Duodenal mucosa (tissue), 2 donors: ENCODE measurements at regions not wholly inside any gene's neighbourhood (a gene's known extent, or its start where the extent isn't known, plus 50 kb on each side); places are given as distances from the start of the nearest gene placed in this dataset.
"Not testable (repeated sequence)": the region's sequence is repeated elsewhere in the genome, so short reads cannot be mapped to it uniquely, and the experiment has no call there.

Source experiments
- H3K27ac ChIP-seq: one replicate; pipeline ENCODE4 v1.7.0; 2013; ENCODE audit warnings: low read depth, low read length
- H3K27me3 ChIP-seq, 2 donors: one replicate each; pipeline ENCODE4 v1.7.0; 2013; ENCODE audit warnings: low read length in 2 of 2, control low read depth in 1 of 2; ENCODE audit not compliant: insufficient read depth in 2 of 2, control insufficient read depth in 1 of 2
- H3K36me3 ChIP-seq, 2 donors: one replicate each; pipeline ENCODE4 v1.7.0; 2013; ENCODE audit warnings: low read length in 2 of 2, control low read depth in 1 of 2; ENCODE audit not compliant: insufficient read depth in 2 of 2, control insufficient read depth in 1 of 2
- H3K4me1 ChIP-seq, 2 donors: one replicate each; pipeline ENCODE4 v1.7.0; 2013; ENCODE audit warnings: low read length in 2 of 2, control low read depth in 1 of 2; ENCODE audit not compliant: insufficient read depth in 2 of 2, control insufficient read depth in 1 of 2
- H3K4me3 ChIP-seq, 2 donors: one replicate each; pipeline ENCODE4 v1.7.0; 2013; ENCODE audit warnings: low read length in 2 of 2, low read depth in 1 of 2
- H3K9ac ChIP-seq, 2 donors: one replicate each; pipeline ENCODE4 v1.7.0; 2013; ENCODE audit warnings: low read length in 2 of 2, low read depth in 1 of 2
- H3K9me3 ChIP-seq, 2 donors: one replicate each; pipeline ENCODE4 v1.7.0; 2013; ENCODE audit warnings: low read length in 2 of 2, control low read depth in 1 of 2; ENCODE audit not compliant: control insufficient read depth in 1 of 2

DNA sequence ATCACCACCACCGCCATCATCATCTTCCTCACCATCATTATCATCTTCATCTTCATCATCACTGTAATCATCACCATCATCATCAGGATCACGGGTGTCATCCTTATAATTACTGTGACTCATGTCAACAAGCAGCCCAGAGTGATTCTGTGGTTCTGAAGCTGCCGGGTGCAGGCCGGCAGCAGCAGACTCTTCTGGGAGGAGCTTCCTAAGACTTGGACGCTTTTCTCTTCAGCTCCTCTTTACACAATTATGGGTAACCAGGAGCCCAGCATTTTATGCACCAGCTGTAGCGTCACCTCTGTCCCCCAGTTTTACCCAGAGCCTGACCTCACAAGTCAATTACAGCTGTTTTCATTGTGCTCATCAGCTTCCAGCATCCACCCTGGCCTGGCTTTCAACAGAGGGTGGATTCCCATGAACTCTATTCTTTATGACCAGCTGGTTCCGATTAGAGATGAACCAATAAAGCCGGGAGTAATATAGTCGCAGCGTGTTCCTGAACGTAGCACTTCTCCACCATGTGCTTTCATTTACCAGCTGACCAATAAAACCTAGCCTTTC lies 275.8 kb downstream of the FOXL1 start:
- no peak overlapping the region for H3K27ac ChIP-seq
- H3K4me1 ChIP-seq = no peaks in the 10 kb centered on the region
- H3K4me3 ChIP-seq = no peak overlapping the region
- no peaks in the 10 kb centered on the region for H3K36me3 ChIP-seq
- no peaks in the 10 kb centered on the region for H3K27me3 ChIP-seq
- no peak overlapping the region for H3K9ac ChIP-seq
- no peaks in the 10 kb centered on the region for H3K9me3 ChIP-seq

DNA sequence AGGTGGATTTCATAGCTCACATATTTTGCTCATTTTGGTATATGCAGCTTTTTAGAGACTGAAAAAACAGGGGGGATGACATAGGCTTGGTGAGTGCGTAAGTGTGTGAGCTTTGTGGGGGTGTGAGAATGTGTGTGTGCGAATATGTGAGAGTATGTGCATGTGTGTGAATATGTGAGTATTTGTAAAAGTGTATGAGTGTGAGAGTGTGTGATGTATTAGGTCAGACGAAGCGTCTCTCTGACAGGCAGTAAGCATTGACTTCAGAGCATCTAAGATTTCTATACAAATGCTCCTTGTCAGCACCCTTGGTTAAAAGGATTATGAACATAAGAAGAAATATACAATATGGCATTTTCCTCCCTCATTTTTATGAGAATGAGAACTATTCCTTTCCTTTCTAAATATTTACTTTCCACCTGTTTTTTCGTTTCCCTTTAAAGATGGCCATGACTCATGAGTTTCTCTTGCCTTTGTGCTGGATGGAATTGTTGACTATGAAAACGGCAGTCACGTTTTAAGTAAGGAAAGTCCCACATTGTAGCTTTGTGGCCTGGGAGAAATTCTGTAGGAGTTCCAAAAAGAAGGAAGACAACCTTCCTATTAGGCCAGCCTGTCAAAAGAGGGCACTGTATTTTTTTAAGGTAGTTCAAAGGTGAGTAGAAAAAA lies 276.4 kb downstream of the FOXL1 start:
- Histone ChIP-seq H3K4me1 (no peaks in the 10 kb centered on the region), H3K27me3 (no peaks in the 10 kb centered on the region), H3K4me3 (no peak overlapping the region)

DNA sequence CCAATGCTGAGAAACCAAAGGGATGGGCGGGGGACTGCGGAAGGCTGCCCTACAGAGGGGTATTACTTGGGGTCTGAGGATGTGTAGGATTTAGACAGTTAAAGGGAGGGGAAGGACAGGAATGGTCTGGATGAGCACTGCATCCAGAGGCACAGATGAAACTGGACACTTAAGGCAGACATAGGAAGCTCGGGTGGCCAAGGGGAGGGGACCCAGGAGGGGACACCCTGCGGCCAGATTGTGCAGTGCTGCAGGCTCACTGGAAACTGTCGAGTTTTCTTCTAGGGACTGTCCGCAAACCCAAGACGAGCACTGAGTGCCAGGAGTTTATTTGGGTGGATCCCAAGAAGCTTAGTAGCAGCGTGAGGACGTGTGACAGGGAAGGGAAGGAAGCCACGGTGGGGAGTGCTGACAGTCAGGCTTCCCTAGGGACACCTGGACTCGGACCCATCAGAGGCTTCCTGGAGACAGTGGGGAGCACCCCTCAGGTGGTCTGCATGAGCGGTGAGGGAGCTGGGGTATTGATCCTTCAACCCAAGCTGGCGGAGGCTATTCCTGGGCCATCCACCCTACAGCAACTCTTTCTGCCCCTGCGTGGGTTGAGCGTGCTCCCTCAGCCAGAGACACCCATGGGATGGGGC lies 278.7 kb downstream of the FOXL1 start:
- H3K4me3 ChIP-seq = no peak overlapping the region
- no peaks in the 10 kb centered on the region for H3K36me3 ChIP-seq
- H3K4me1 ChIP-seq = no peaks in the 10 kb centered on the region
- no peak overlapping the region for H3K27ac ChIP-seq
- H3K9ac ChIP-seq = no peak overlapping the region
- H3K9me3 ChIP-seq = peaks cover 0 to 2% of the 10 kb centered on the region in 2 donors
- H3K27me3 ChIP-seq = no peaks in the 10 kb centered on the region

More for the DNA sequence above, 276.4 kb downstream of the FOXL1 start:
- Histone ChIP-seq H3K9me3 (no peaks in the 10 kb centered on the region), H3K9ac (no peak overlapping the region), H3K27ac (no peak overlapping the region), H3K36me3 (no peaks in the 10 kb centered on the region)

DNA sequence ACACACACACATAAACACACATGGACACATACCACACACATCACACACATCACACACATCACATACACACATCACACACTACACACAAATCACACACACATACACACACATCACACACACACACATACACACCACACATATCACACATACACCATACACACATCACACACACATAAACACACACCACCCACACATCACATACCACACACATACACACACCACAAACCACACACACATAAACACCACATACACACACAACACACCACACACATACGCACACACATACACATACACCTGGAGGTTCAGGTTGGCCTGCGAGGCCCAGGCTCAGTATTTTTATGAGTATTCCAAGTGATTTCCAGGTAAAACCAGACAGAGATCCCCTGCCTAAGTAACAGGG lies 279.5 kb downstream of the FOXL1 start:
- no peaks in the 10 kb centered on the region for H3K36me3 ChIP-seq
- H3K27me3 ChIP-seq = no peaks in the 10 kb centered on the region
- peaks cover 0 to 2% of the 10 kb centered on the region in 2 donors for H3K9me3 ChIP-seq
- H3K27ac ChIP-seq = no peak overlapping the region
- no peak overlapping the region for H3K9ac ChIP-seq
- no peak overlapping the region for H3K4me3 ChIP-seq
- H3K4me1 ChIP-seq = no peaks in the 10 kb centered on the region

DNA sequence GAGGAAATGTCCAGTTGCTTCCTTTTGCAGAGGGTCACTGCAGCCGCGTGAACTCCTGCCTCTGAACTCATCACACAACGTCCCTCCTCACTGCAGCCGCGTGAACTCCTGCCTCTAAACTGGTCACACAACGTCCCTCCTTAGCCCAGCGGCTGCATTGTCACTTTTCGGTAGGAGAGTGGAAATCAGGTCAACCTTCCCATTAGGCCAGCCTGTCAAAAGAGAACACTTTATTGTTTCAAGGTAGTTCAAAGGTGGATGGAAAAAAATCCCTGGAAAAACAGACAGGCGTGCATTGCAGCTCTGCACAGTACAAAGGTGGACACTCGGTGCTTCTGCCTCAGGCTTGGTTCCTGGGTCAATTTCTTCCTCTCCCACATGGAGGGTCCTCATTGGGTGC lies 280.2 kb downstream of the FOXL1 start:
- peaks cover 0 to 2% of the 10 kb centered on the region in 2 donors for H3K9me3 ChIP-seq
- no peaks in the 10 kb centered on the region for H3K27me3 ChIP-seq
- no peaks in the 10 kb centered on the region for H3K36me3 ChIP-seq
- H3K4me3 ChIP-seq = no peak overlapping the region
- H3K27ac ChIP-seq = no peak overlapping the region
- H3K4me1 ChIP-seq = no peaks in the 10 kb centered on the region
- no peak overlapping the region for H3K9ac ChIP-seq

DNA sequence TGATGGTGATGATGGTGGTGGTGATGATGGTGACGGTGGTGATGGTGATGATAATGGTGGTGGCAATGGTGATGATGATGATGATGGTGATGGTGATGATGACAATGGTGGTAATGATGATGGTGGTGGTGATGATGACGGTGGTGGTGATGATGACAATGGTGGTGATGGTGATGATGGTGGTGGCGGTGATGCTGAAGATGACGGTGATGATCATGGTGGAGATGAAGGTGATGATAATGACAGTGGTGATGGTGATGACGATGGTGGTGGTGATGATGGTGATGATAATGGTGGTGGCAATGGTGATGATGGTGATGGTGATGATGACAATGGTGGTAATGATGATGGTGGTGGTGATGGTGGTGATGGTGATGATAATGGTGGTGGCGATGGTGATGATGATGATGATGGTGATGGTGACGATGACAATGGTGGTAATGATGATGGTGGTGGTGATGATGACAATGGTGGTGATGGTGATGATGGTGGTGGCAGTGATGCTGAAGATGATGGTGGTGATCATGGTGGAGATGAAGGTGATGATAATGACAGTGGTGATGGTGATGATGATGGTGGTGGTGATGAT lies 283.0 kb downstream of the FOXL1 start:
- not testable (repeated sequence) for H3K9ac ChIP-seq, H3K27ac ChIP-seq, H3K4me3 ChIP-seq, H3K4me1 ChIP-seq, H3K9me3 ChIP-seq, H3K36me3 ChIP-seq, H3K27me3 ChIP-seq

DNA sequence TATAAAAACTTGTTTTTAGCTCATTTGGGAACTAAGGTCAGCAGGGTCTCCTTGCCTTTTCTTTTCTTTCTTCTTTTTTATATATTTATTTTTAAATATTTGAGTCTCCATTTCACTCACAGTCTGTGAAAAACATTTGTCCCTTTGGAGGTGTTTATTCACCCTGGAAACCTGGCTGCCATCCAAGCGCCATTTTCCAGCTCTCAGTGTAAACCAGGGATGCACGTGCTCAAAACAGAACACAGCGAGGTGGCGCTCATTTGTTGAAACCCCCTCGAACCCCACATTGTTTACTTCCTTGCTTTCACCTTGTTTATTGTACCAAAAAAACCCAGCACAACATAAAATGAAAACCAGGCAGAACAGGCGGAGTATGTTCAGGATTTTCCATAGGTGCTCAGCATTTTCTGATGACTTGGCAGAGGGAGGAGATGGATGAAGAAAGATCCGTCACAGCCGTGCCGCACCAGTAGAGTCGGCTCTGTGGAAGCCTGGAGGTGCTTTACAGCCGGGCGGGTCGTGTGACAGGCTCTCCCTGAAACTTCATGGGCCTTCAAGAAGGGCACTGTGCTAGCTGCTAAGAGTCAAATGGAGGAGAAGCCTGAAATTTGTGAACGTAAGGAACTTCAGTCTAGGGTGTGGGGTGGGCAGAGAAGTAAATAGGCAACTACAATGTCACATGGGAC lies 284.4 kb downstream of the FOXL1 start:
- no peaks in the 10 kb centered on the region for H3K4me1 ChIP-seq
- no peaks in the 10 kb centered on the region for H3K36me3 ChIP-seq
- H3K27ac ChIP-seq = no peak overlapping the region
- peaks cover 0 to 2% of the 10 kb centered on the region in 2 donors for H3K9me3 ChIP-seq
- no peak overlapping the region for H3K4me3 ChIP-seq
- H3K9ac ChIP-seq = no peak overlapping the region
- no peaks in the 10 kb centered on the region for H3K27me3 ChIP-seq

DNA sequence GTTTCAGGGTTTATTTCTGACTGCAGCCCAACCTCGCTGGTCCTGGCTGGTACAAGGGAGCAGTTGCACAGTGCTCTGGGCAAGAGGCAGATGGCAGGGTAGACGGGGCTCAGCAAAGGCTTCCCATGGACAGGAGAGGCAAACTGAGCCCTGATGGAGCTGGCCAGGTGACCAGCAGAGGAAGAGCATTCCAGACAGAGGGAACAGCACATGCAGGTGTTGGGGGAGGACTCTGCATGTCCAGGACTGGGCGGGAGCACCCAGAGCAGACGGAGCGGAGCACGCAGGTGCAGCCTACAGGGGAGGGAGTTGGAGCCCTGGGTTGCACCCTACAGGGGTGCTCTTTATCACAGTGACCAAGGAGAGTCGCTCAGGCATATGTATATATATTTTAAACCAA lies 285.3 kb downstream of the FOXL1 start:
- H3K4me1 ChIP-seq = no peaks in the 10 kb centered on the region
- H3K4me3 ChIP-seq = no peak overlapping the region
- no peak overlapping the region for H3K9ac ChIP-seq
- H3K36me3 ChIP-seq = no peaks in the 10 kb centered on the region
- peaks cover 0 to 2% of the 10 kb centered on the region in 2 donors for H3K9me3 ChIP-seq
- H3K27ac ChIP-seq = no peak overlapping the region
- no peaks in the 10 kb centered on the region for H3K27me3 ChIP-seq

DNA sequence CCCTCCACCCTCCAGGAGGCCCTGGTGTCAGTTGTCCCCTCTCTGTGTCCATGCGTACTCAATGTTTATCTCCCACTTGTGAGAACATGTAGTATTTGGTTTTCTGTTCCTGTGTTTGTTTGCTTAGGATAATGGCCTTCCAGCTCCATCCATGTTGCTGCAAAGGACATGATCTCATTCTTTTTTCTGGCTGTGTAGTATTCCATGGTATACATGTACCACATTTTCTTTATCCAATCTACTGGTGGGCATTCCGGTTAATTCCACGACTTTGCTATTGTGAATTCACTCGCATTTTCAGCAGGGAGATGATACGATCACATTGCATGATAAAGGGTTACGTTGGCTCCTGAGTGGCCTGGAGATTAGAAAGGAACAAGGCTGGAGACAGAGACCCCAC lies 286.2 kb downstream of the FOXL1 start:
- H3K27ac ChIP-seq = no peak overlapping the region
- no peaks in the 10 kb centered on the region for H3K27me3 ChIP-seq
- H3K36me3 ChIP-seq = no peaks in the 10 kb centered on the region
- no peak overlapping the region for H3K9ac ChIP-seq
- H3K9me3 ChIP-seq = peaks cover 0 to 2% of the 10 kb centered on the region in 2 donors
- no peaks in the 10 kb centered on the region for H3K4me1 ChIP-seq
- H3K4me3 ChIP-seq = no peak overlapping the region
